ENCODE measurements at regions not wholly inside any gene's neighbourhood (a gene's known extent, or its start where the extent isn't known, plus 50 kb on each side); places are given as distances from the start of the nearest gene placed in this dataset.

DNA sequence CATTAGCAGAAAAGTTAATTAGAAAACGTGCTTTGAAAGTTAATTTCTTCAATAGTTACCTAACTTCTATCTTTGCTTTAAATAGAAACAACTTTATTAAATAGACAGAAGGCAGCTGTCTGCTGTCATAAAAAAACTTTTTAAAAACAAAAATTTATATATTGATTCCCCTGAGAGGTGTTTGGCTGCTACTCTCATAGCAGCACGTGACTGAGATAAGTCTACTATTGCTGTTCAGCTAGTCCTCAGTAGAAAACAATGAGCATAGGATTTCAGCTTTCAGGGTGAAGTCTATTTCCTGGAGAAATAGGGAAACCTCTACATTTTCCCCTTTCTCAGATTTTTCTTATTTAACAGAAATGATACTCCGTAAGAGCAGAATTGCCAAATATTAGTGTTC is 135.0 kb upstream of the FBN2 start:
- ATAC-seq (no peak), DNase-seq (ENCODE audit: low read depth, low spot score) (no peak)
- Histone ChIP-seq H3K27me3 (ENCODE audit: control insufficient read depth, insufficient read depth, low read length) (no peaks in the 10 kb centered on the region), H3K36me3 (ENCODE audit: control insufficient read depth, insufficient read depth, low read length) (no peaks in the 10 kb centered on the region; the same call in 1 of the 2 replicates), H3K4me1 (ENCODE audit: control insufficient read depth, insufficient read depth, low read length) (no peaks in the 10 kb centered on the region), H3K4me3 (ENCODE audit: low read depth in 2 of 2, low read length in 2 of 2) (no peak overlapping the region), H3K27ac (ENCODE audit: low read length) (no peak overlapping the region), H3K9me3 (ENCODE audit: control insufficient read depth, insufficient read depth, low read depth, low read length) (no peaks in the 10 kb centered on the region)
- CTCF ChIA-PET = no interaction called here
- no TSS peak for BruUV-seq (replicated peaks)
- TF ChIP-seq, protein P1, sequence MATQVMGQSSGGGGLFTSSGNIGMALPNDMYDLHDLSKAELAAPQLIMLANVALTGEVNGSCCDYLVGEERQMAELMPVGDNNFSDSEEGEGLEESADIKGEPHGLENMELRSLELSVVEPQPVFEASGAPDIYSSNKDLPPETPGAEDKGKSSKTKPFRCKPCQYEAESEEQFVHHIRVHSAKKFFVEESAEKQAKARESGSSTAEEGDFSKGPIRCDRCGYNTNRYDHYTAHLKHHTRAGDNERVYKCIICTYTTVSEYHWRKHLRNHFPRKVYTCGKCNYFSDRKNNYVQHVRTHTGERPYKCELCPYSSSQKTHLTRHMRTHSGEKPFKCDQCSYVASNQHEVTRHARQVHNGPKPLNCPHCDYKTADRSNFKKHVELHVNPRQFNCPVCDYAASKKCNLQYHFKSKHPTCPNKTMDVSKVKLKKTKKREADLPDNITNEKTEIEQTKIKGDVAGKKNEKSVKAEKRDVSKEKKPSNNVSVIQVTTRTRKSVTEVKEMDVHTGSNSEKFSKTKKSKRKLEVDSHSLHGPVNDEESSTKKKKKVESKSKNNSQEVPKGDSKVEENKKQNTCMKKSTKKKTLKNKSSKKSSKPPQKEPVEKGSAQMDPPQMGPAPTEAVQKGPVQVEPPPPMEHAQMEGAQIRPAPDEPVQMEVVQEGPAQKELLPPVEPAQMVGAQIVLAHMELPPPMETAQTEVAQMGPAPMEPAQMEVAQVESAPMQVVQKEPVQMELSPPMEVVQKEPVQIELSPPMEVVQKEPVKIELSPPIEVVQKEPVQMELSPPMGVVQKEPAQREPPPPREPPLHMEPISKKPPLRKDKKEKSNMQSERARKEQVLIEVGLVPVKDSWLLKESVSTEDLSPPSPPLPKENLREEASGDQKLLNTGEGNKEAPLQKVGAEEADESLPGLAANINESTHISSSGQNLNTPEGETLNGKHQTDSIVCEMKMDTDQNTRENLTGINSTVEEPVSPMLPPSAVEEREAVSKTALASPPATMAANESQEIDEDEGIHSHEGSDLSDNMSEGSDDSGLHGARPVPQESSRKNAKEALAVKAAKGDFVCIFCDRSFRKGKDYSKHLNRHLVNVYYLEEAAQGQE (IDR thresholded peaks at IDR 0.05; ENCODE audit: insufficient read depth in 1 of 2, low read depth in 2 of 2, low read length in 1 of 2) = no peak
- TF ChIP-seq SIN3A (IDR thresholded peaks at IDR 0.05; ENCODE audit: borderline replicate concordance, insufficient read depth, low read depth, low read length) (no peak), TCF7L2 (IDR thresholded peaks at IDR 0.05; ENCODE audit: low read depth, low read length) (no peak), POLR2AphosphoS5 (IDR thresholded peaks at IDR 0.05; ENCODE audit: low read depth, low read length) (no peak)
- TF ChIP-seq, protein P2, sequence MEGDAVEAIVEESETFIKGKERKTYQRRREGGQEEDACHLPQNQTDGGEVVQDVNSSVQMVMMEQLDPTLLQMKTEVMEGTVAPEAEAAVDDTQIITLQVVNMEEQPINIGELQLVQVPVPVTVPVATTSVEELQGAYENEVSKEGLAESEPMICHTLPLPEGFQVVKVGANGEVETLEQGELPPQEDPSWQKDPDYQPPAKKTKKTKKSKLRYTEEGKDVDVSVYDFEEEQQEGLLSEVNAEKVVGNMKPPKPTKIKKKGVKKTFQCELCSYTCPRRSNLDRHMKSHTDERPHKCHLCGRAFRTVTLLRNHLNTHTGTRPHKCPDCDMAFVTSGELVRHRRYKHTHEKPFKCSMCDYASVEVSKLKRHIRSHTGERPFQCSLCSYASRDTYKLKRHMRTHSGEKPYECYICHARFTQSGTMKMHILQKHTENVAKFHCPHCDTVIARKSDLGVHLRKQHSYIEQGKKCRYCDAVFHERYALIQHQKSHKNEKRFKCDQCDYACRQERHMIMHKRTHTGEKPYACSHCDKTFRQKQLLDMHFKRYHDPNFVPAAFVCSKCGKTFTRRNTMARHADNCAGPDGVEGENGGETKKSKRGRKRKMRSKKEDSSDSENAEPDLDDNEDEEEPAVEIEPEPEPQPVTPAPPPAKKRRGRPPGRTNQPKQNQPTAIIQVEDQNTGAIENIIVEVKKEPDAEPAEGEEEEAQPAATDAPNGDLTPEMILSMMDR (IDR thresholded peaks at IDR 0.05) = no peak
- intact Hi-C loops (cut with micrococcal nuclease; ENCODE audit: unreplicated experiment) (no loop called here), in situ Hi-C loops (cut with HindIII; ENCODE audit: low pct_unique_long_range_greater_than_20kb, low sequenced_read_pairs) (no loop called here)
- POLR2A ChIA-PET = no interaction called here

DNA sequence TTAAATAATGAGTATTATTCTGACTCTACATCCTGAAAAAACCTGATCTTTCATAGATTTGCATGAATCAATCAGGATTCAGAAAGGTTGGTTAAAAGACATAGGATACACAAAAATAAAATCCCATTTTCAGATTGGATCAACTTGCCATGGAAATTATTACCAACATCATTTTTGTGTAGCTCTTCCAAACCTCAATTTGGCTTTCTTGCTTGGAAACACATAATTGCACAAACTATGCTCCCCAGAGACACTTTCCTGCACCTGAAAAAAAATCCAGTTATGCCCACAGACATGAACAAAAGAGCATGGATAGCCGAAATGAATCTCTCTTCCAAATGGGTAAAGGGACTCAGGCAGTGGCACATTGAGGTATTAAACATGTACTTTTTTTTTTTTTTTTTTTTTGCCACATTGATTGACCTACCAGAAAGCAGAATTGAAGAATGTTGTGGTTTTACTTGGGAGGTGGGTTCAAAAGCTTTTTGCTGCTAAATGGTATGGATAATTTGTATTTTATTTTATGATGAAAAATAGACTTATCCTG is 135.4 kb upstream of the FBN2 start:
- BruUV-seq (replicated peaks) = no TSS peak
- H3K4me3 ChIP-seq (ENCODE audit: low read depth in 2 of 2, low read length in 2 of 2) = no peak overlapping the region
- TF ChIP-seq SIN3A (IDR thresholded peaks at IDR 0.05; ENCODE audit: borderline replicate concordance, insufficient read depth, low read depth, low read length) (no peak), TCF7L2 (IDR thresholded peaks at IDR 0.05; ENCODE audit: low read depth, low read length) (no peak), POLR2AphosphoS5 (IDR thresholded peaks at IDR 0.05; ENCODE audit: low read depth, low read length) (no peak)
- TF ChIP-seq, protein P2 (IDR thresholded peaks at IDR 0.05) = no peak
- TF ChIP-seq, protein P1 (IDR thresholded peaks at IDR 0.05; ENCODE audit: insufficient read depth in 1 of 2, low read depth in 2 of 2, low read length in 1 of 2) = no peak
- intact Hi-C loops (cut with micrococcal nuclease; ENCODE audit: unreplicated experiment) (no loop called here), in situ Hi-C loops (cut with HindIII; ENCODE audit: low pct_unique_long_range_greater_than_20kb, low sequenced_read_pairs) (no loop called here)
- H3K27ac ChIP-seq (ENCODE audit: low read length) = no peak overlapping the region
- H3K36me3 ChIP-seq (ENCODE audit: control insufficient read depth, insufficient read depth, low read length) = no peaks in the 10 kb centered on the region; the same call in 1 of the 2 replicates
- no peaks in the 10 kb centered on the region for H3K27me3 ChIP-seq (ENCODE audit: control insufficient read depth, insufficient read depth, low read length)
- H3K4me1 ChIP-seq (ENCODE audit: control insufficient read depth, insufficient read depth, low read length) = no peaks in the 10 kb centered on the region
- CTCF ChIA-PET = no interaction called here
- H3K9me3 ChIP-seq (ENCODE audit: control insufficient read depth, insufficient read depth, low read depth, low read length) = no peaks in the 10 kb centered on the region
- POLR2A ChIA-PET = no interaction called here
- ATAC-seq (no peak), DNase-seq (ENCODE audit: low read depth, low spot score) (no peak)
